Fibroblast of lung (primary cell): ENCODE measurements at regions not wholly inside any gene's neighbourhood (a gene's known extent, or its start where the extent isn't known, plus 50 kb on each side); places are given as distances from the start of the nearest gene placed in this dataset.

Source experiments
- EZH2 ChIP-seq: IDR thresholded peaks from 2 replicates; pipeline ENCODE4 v1.5.1; 2012; ENCODE audit warnings: low read length, control low read depth, mild to moderate bottlenecking; ENCODE audit errors: missing control alignments
- TF ChIP-seq, protein P1 (sequence below), 2 donors: IDR thresholded peaks in 1 of 2; conservative IDR thresholded peaks in 1 of 2; 1 replicate in 1 of 2; 2 replicates in 1 of 2; pipeline ENCODE4 v1.5.1; 2011 to 2012; ENCODE audit warnings: low read length in 2 of 2, control low read depth in 1 of 2, inconsistent platforms in 1 of 2, low read depth in 1 of 2, mild to moderate bottlenecking in 1 of 2

DNA sequence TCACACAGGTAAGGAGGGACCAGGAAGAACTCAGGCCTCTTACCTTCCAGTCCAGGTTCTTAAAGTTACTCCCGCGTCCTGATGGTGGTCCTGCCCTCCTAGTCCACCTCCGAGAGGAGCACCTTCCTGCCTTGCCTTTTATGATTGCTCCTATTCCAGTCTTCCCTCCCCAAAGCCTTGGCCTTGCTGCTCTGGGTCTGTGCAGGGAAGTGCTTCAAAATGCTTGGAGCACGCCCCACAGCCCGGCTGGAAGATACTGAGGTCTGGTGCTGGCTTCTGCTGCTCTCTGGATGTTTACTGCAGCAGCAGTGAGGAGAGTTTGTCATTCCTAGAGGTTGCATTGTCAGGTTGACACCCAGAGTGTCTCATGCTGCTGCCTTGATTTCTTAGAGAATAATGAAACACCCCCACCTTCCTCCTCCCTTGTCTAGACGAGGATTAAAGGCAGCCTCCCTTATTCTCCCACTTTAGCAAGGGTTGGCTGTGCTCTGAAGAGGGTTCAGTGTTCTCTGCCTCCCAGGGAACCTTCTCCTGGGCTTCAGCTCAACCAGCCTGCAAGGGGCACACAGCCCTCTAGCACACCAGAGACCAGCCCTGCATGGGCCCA is 142.2 kb upstream of the CACNA1E start:
- TF ChIP-seq, protein P1, sequence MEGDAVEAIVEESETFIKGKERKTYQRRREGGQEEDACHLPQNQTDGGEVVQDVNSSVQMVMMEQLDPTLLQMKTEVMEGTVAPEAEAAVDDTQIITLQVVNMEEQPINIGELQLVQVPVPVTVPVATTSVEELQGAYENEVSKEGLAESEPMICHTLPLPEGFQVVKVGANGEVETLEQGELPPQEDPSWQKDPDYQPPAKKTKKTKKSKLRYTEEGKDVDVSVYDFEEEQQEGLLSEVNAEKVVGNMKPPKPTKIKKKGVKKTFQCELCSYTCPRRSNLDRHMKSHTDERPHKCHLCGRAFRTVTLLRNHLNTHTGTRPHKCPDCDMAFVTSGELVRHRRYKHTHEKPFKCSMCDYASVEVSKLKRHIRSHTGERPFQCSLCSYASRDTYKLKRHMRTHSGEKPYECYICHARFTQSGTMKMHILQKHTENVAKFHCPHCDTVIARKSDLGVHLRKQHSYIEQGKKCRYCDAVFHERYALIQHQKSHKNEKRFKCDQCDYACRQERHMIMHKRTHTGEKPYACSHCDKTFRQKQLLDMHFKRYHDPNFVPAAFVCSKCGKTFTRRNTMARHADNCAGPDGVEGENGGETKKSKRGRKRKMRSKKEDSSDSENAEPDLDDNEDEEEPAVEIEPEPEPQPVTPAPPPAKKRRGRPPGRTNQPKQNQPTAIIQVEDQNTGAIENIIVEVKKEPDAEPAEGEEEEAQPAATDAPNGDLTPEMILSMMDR (conservative IDR thresholded peaks at IDR 0.05 in 1 of 2, IDR thresholded peaks at IDR 0.05 in 1 of 2; ENCODE audit: low read depth in 1 of 2, low read length in 2 of 2), result no peak
- TF ChIP-seq EZH2, result no peak
